Gastrocnemius medialis (tissue), 4 donors: ENCODE measurements at regions not wholly inside any gene's neighbourhood (a gene's known extent, or its start where the extent isn't known, plus 50 kb on each side); places are given as distances from the start of the nearest gene placed in this dataset.

Source experiments
- ATAC-seq, 2 donors: fragments of 150-250 bp; one replicate each; pipeline ENCODE4 v1.9.1; 2016
- DNase-seq, 2 donors: peaks; one replicate each; pipeline ENCODE4 v3.0.0-alpha.2; 2019
- H3K27ac ChIP-seq, 4 donors: fragments of 200-600 bp; sonication (generic); 1 replicate in 1 of 4; 2 replicates in 3 of 4; pipeline ENCODE4 v1.5.1; 2016 to 2018; ENCODE audit warnings: mild to moderate bottlenecking in 2 of 4, moderate library complexity in 1 of 4
- H3K27me3 ChIP-seq, 3 donors: fragments of 200-600 bp; sonication (generic) in 2 of 3; 1 replicate in 1 of 3; 2 replicates in 2 of 3; pipeline versions ENCODE4 v1.5.1 to v1.6.0; 2016 to 2019; ENCODE audit warnings: mild to moderate bottlenecking in 1 of 3, moderate library complexity in 1 of 3
- H3K36me3 ChIP-seq, 2 donors: fragments of 200-600 bp; sonication (generic) in 1 of 2; one replicate each; pipeline ENCODE4 v1.5.1; 2017 to 2018
- H3K4me1 ChIP-seq, 2 donors: fragments of 200-600 bp; sonication (generic) in 1 of 2; one replicate each; pipeline ENCODE4 v1.5.1; 2016 to 2017; ENCODE audit warnings: mild to moderate bottlenecking in 2 of 2
- H3K4me3 ChIP-seq, 4 donors: fragments of 200-600 bp; sonication (generic) in 3 of 4; 1 replicate in 1 of 4; 2 replicates in 3 of 4; pipeline ENCODE4 v1.5.1; 2016 to 2019; ENCODE audit warnings: mild to moderate bottlenecking in 2 of 4
- H3K9me3 ChIP-seq, 3 donors: fragments of 200-600 bp; sonication (generic) in 2 of 3; 1 replicate in 1 of 3; 2 replicates in 2 of 3; pipeline ENCODE4 v1.5.1; 2016 to 2019
- CTCF ChIP-seq, 5 experiments: fragments of 450-650 bp in 3 of 5; fragments of 200-600 bp in 2 of 5; sonication (generic) in 2 of 5; IDR thresholded peaks in 4 of 5; conservative IDR thresholded peaks in 1 of 5; 1 replicate in 4 of 5; 2 replicates in 1 of 5; pipeline ENCODE4 v1.5.1; 2016 to 2019; ENCODE audit warnings: antibody characterized with exemption in 5 of 5, mild to moderate bottlenecking in 3 of 5, moderate library complexity in 3 of 5
- POLR2A ChIP-seq, 2 donors: fragments of 450-650 bp; IDR thresholded peaks; one replicate each; pipeline ENCODE4 v1.6.1; 2017; ENCODE audit warnings: antibody characterized with exemption in 2 of 2, mild to moderate bottlenecking in 2 of 2, moderate library complexity in 2 of 2
- in situ Hi-C, 4 donors: fragments of 200-750 bp; cut with MboI; loops; one replicate each; pipeline versions ENCODE4 v1.15.0 to v1.8.0; 2017; ENCODE audit warnings: low sequenced_read_pairs in 4 of 4
- intact Hi-C: fragments of 100-400 bp; cut with DNase I; formaldehyde crosslinking; loops from one replicate; pipeline ENCODE4 v1.15.1; 2023; ENCODE audit warnings: low total_unique reads

DNA sequence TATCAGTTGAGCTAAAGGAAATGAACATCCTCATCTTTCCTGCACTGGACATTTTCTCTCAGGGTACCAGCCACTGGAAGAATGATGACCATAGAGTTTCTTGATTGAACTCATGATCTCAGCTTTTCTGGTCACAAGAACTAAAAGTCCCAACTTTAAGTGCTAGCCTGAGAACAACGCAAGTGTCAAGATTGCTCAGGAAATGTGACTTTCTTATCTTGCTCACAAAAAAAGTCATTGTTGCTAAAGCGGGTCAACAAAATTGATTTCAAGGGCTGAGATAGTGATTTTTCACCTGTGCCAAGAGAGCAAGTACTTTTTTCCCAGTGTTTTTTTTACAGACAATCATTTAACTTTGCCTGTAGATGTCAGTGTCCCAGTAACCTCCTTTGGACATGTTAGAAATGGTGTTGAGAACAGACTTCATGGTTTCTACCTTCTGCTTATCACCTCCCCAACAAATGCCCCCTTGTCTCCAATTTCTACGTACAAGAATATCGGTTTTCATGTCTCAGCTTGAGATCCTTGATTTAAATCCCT is 125.9 kb downstream of the SEMA6D start:
- no peak for TF ChIP-seq POLR2A (IDR thresholded peaks at IDR 0.05)
- ATAC-seq = no peak
- H3K27me3 ChIP-seq = no peaks in the 10 kb centered on the region
- in situ Hi-C loops = no loop called here
- H3K4me1 ChIP-seq = peaks cover 3 to 13% of the 10 kb centered on the region in 2 donors
- intact Hi-C loops = no loop called here
- H3K27ac ChIP-seq = no peak overlapping the region
- no peak for DNase-seq
- no peaks in the 10 kb centered on the region for H3K36me3 ChIP-seq
- H3K9me3 ChIP-seq = no peaks in the 10 kb centered on the region
- H3K4me3 ChIP-seq = no peak overlapping the region

DNA sequence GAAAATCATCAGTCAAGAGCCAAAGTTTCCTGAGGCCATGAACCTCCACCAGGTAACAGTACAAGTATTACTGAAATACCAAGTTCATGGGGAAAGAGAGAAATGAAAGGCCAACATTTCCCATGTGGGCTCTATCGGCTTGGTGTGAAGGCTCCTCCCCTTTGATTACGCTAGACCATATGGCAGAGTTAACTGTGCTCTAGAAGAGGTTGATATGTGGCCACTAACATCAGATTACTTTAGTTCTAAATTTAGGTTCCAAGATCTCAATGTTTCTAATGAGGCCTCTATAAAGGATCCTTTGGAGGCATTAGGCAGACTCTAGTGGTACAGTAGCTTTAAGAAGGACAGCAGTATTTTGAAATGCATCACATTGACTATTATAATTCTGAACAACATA is 127.1 kb downstream of the SEMA6D start:
- Histone ChIP-seq H3K36me3 (no peaks in the 10 kb centered on the region), H3K27ac (no peak overlapping the region), H3K4me3 (no peak overlapping the region), H3K27me3 (no peaks in the 10 kb centered on the region), H3K4me1 (peaks cover 0 to 10% of the 10 kb centered on the region in 2 donors), H3K9me3 (no peaks in the 10 kb centered on the region)
- TF ChIP-seq CTCF (IDR thresholded peaks at IDR 0.05 in 4 of 5, conservative IDR thresholded peaks at IDR 0.05 in 1 of 5) = no peak
- TF ChIP-seq POLR2A (IDR thresholded peaks at IDR 0.05) = no peak
- DNase-seq (no peak), ATAC-seq (no peak)
- intact Hi-C loops (no loop called here), in situ Hi-C loops (no loop called here)

GRCh38 chr15:47846128-47846868 is 129.0 kb downstream of the SEMA6D start:
- no peak overlapping the region for H3K27ac ChIP-seq
- H3K27me3 ChIP-seq = no peaks in the 10 kb centered on the region
- intact Hi-C loops (no loop called here), in situ Hi-C loops (no loop called here)
- H3K36me3 ChIP-seq = no peaks in the 10 kb centered on the region
- TF ChIP-seq POLR2A (IDR thresholded peaks at IDR 0.05) (no peak), CTCF (IDR thresholded peaks at IDR 0.05 in 4 of 5, conservative IDR thresholded peaks at IDR 0.05 in 1 of 5) (no peak)
- H3K9me3 ChIP-seq = no peaks in the 10 kb centered on the region
- H3K4me3 ChIP-seq = no peak overlapping the region
- DNase-seq = no peak
- no peak for ATAC-seq
- H3K4me1 ChIP-seq = peaks cover 0 to 8% of the 10 kb centered on the region in 2 donors

- no peak for ATAC-seq
- in situ Hi-C loops (no loop called here), intact Hi-C loops (no loop called here)
- H3K27me3 ChIP-seq = no peaks in the 10 kb centered on the region
- TF ChIP-seq POLR2A (IDR thresholded peaks at IDR 0.05) (no peak), CTCF (IDR thresholded peaks at IDR 0.05 in 4 of 5, conservative IDR thresholded peaks at IDR 0.05 in 1 of 5) (no peak)
- no peaks in the 10 kb centered on the region for H3K9me3 ChIP-seq
- H3K4me3 ChIP-seq = no peak overlapping the region
- no peak overlapping the region for H3K27ac ChIP-seq
- peaks cover 0 to 8% of the 10 kb centered on the region in 2 donors for H3K4me1 ChIP-seq
- no peaks in the 10 kb centered on the region for H3K36me3 ChIP-seq
- no peak for DNase-seq
Measured at GRCh38 chr15:47846876-47847275, 129.6 kb downstream of the SEMA6D start.

- Histone ChIP-seq H3K27me3 (no peaks in the 10 kb centered on the region), H3K4me3 (no peak overlapping the region), H3K36me3 (no peaks in the 10 kb centered on the region), H3K4me1 (no peaks in the 10 kb centered on the region), H3K9me3 (no peaks in the 10 kb centered on the region), H3K27ac (no peak overlapping the region)
- in situ Hi-C loops = loop anchor here in 1 of 4 donors (10.0 kb wide), 1 partner anchor 61 kb away; no protein-coding TSS in a partner anchor
- intact Hi-C loops = no loop called here
- ATAC-seq = no peak
- no peak for DNase-seq
- no peak for TF ChIP-seq CTCF (IDR thresholded peaks at IDR 0.05 in 4 of 5, conservative IDR thresholded peaks at IDR 0.05 in 1 of 5)
- no peak for TF ChIP-seq POLR2A (IDR thresholded peaks at IDR 0.05)
Measured at GRCh38 chr15:47856071-47856470, 138.8 kb downstream of the SEMA6D start.
